ENCODE measurements at regions not wholly inside any gene's neighbourhood (a gene's known extent, or its start where the extent isn't known, plus 50 kb on each side); places are given as distances from the start of the nearest gene placed in this dataset.

DNA sequence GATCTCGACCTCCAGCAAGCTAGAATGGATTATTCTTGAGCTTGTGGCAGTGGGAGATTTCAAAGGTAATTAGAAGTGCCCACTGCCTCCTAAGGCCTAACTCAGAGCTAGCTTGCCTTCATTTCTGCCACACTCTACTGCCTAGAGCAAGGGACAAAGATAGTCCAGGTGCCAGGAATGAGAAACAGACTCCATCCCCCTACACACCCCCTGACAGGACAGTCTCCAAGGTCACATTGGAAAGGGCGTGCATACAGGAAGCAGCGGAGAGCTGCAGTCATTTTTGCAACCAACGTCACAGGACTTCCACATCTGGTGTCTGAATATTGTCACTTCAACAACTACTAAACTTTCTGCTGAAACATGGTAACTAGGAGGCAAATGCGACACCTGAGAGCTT lies 101.0 kb upstream of the SH3BP4 start:
- WGBS, 2 donors: 91 to 92% methylated on average over 5 of the region's 5 CpGs
- H3K4me3 ChIP-seq (ENCODE audit: low read depth, poor library complexity, severe bottlenecking): no peak overlapping the region
- intact Hi-C loops (cut with DNase I; ENCODE audit: low total_unique reads): no loop called here
- no peak for TF ChIP-seq POLR2A (IDR thresholded peaks at IDR 0.05)
- TF ChIP-seq, protein P1, sequence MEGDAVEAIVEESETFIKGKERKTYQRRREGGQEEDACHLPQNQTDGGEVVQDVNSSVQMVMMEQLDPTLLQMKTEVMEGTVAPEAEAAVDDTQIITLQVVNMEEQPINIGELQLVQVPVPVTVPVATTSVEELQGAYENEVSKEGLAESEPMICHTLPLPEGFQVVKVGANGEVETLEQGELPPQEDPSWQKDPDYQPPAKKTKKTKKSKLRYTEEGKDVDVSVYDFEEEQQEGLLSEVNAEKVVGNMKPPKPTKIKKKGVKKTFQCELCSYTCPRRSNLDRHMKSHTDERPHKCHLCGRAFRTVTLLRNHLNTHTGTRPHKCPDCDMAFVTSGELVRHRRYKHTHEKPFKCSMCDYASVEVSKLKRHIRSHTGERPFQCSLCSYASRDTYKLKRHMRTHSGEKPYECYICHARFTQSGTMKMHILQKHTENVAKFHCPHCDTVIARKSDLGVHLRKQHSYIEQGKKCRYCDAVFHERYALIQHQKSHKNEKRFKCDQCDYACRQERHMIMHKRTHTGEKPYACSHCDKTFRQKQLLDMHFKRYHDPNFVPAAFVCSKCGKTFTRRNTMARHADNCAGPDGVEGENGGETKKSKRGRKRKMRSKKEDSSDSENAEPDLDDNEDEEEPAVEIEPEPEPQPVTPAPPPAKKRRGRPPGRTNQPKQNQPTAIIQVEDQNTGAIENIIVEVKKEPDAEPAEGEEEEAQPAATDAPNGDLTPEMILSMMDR (IDR thresholded peaks at IDR 0.05): no peak
- peak in 1 of 2 donors; percentile 25 for DNase-seq (ENCODE audit: low spot score in 2 of 2)

DNA sequence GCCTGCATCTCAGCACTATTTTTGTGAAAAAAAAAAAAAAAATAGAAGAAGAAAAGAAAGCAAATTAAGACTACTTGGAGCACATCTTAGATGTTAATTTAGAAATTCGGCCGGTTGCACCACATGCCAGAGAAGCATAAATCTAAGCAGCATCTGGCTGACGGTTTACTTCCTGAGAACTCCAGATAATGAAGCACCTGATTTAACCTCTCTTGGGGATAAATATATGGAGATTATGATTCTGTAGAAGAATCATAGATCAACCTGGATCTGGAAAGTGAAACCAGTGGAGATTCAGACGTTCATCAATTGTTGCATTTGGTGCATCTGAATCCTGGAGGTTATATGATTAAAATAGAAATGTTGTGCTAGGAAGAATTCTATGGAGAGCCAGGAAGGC lies 102.1 kb upstream of the SH3BP4 start:
- TF ChIP-seq, protein P1 (IDR thresholded peaks at IDR 0.05): no peak
- TF ChIP-seq POLR2A (IDR thresholded peaks at IDR 0.05): no peak
- no peak overlapping the region for H3K4me3 ChIP-seq (ENCODE audit: low read depth, poor library complexity, severe bottlenecking)
- 76 to 87% methylated on average over 4 of the region's 4 CpGs for WGBS, 2 donors
- intact Hi-C loops (cut with DNase I; ENCODE audit: low total_unique reads): no loop called here
- peak in 1 of 2 donors; percentile 12 for DNase-seq (ENCODE audit: low spot score in 2 of 2)

DNA sequence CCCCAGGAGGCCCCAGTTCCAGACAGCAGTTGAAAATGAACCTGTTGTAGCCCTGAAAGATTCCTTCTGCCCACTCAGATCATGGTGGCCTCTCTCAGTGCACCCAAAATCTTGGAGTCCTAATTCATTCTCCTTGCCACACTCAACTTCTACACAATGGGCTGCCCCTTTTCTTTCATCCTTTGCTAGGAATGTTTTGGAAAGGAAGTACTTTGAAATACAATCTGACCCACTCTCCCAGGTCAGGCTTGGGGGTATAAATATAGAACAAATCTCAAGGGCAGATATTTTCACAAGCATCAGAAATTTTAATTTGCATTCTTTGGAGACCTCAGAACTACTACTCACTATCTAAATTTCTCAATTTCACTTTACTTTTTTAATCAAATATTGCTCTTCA lies 103.2 kb upstream of the SH3BP4 start:
- intact Hi-C loops (cut with DNase I; ENCODE audit: low total_unique reads): no loop called here
- TF ChIP-seq, protein P1 (IDR thresholded peaks at IDR 0.05): no peak
- TF ChIP-seq POLR2A (IDR thresholded peaks at IDR 0.05): no peak
- peak in 1 of 2 donors; percentile 32 for DNase-seq (ENCODE audit: low spot score in 2 of 2)
- H3K4me3 ChIP-seq (ENCODE audit: low read depth, poor library complexity, severe bottlenecking): no peak overlapping the region

DNA sequence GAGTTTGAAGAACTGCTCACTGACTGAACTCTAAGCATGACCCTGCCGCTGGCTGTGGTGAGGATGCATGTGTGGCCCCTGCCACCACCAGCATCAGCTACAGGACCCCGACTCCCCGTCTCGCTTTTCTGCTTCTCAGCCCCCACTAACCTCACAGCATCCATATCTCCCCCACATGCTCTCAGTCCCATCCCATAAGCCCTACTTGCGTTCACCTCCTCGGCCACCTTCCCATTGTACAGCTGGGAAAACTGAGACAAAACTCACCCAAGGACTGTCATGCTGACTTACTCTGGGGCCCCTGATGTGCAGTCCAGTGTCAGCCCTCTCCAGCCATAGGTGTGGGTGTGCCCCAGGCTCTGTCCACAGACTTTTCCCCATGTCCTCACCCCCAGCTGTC lies 104.2 kb upstream of the SH3BP4 start:
- DNase-seq (ENCODE audit: low spot score in 2 of 2): no peak
- TF ChIP-seq, protein P1 (IDR thresholded peaks at IDR 0.05): no peak
- no peak for TF ChIP-seq POLR2A (IDR thresholded peaks at IDR 0.05)
- no peak overlapping the region for H3K4me3 ChIP-seq (ENCODE audit: low read depth, poor library complexity, severe bottlenecking)
- WGBS, 2 donors: 87 to 98% methylated on average over 6 of the region's 6 CpGs
- intact Hi-C loops (cut with DNase I; ENCODE audit: low total_unique reads): no loop called here

DNA sequence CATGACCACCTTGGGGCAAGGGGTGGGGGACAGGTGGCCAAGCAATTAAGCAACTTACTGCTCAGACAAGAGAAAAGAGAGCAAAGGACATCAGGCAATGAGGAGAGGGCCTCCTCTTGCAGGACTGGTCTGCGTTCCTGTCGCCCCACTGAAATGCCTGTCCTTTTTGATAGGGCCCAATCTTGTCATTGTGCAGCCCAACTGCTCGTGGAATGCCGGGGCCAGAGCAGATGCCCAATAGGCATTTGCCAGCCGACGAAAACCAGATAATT lies 104.5 kb upstream of the SH3BP4 start:
- 96% methylated on average over 6 of the region's 6 CpGs for WGBS, 2 donors
- H3K4me3 ChIP-seq (ENCODE audit: low read depth, poor library complexity, severe bottlenecking): no peak overlapping the region
- peak in 1 of 2 donors; percentile 63 for DNase-seq (ENCODE audit: low spot score in 2 of 2)
- intact Hi-C loops (cut with DNase I; ENCODE audit: low total_unique reads): no loop called here
- no peak for TF ChIP-seq POLR2A (IDR thresholded peaks at IDR 0.05)
- TF ChIP-seq, protein P1 (IDR thresholded peaks at IDR 0.05): no peak

DNA sequence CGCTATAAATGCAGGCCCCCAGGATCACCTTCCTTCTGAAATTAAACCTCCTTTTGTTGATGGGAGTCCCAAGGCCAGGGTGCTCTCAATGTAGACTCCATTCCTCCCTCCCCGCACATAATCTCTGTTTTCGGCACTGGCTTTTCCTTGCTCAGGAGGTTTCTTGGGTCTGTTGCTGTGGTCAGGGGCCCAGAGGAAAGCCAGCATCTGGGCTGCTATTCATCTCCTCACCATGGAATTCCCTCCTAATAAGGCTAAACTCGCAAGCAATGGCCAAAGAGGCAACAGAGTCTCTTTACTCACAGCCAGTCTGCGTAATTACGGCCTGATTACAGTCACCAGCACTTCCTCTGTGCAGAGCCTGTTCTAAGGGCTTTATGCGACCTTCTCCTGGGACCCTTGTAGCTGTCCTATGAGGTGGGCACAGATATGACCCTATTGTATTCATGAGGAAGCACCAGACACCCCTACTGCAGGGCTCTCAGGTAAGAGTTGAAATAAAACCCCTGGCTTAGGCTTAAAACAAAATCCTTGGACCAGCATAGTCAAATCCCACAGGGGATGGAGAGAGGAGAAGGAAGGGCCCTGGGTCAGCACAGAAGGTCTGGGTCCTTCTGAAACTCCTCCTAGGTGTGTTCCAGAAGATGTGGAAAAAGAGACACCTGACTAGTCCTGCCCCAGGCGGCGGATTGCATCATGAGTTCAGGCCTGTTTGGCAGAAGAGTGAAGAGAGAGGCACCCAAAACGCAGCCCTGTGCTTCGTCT lies 105.0 kb upstream of the SH3BP4 start:
- H3K4me3 ChIP-seq (ENCODE audit: low read depth, poor library complexity, severe bottlenecking): no peak overlapping the region
- TF ChIP-seq POLR2A (IDR thresholded peaks at IDR 0.05): no peak
- TF ChIP-seq, protein P1 (IDR thresholded peaks at IDR 0.05): no peak
- intact Hi-C loops (cut with DNase I; ENCODE audit: low total_unique reads): no loop called here
- peak in 1 of 2 donors; percentile 53 for DNase-seq (ENCODE audit: low spot score in 2 of 2)
- WGBS, 2 donors: 89 to 93% methylated on average over 11 of the region's 11 CpGs

Measured in lower leg skin (tissue), 4 donors.